DOHH2 (cell line): ENCODE measurements at regions not wholly inside any gene's neighbourhood (a gene's known extent, or its start where the extent isn't known, plus 50 kb on each side); places are given as distances from the start of the nearest gene placed in this dataset.

Experiments
- EZH2phosphoT487 ChIP-seq: fragments of 200-600 bp; sonication (generic); IDR thresholded peaks from 2 replicates; pipeline ENCODE4 v1.6.1; 2017; ENCODE audit warnings: borderline replicate concordance, mild to moderate bottlenecking, antibody characterized with exemption, low read length, moderate library complexity, mixed read lengths
- TF ChIP-seq, protein P1 (sequence below): fragments of 200-600 bp; sonication (generic); IDR thresholded peaks from one replicate; pipeline ENCODE4 v1.5.1; 2014; ENCODE audit warnings: antibody characterized with exemption, mild to moderate bottlenecking, low read depth, low read length; ENCODE audit not compliant: poor library complexity, severe bottlenecking

DNA sequence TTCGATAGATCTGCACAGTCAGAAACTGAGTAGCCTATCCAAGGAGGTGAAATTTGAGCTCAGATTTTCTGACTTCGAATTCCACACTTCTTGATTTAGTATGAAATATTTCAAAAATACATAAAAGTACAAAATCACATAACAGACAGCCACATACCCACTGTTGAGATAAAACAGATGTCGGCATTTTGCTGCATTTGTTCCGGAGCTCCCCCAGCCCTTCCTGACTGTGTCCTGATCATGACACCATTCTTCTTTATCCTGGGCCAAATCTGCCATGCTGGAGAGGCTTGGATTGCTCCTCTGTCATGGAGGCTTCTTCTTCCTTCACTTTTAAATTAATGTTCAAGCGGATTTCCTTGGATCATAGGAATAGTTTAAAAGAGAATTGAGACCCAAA is 124.2 kb upstream of the RBPJ start:
- TF ChIP-seq, protein P1, sequence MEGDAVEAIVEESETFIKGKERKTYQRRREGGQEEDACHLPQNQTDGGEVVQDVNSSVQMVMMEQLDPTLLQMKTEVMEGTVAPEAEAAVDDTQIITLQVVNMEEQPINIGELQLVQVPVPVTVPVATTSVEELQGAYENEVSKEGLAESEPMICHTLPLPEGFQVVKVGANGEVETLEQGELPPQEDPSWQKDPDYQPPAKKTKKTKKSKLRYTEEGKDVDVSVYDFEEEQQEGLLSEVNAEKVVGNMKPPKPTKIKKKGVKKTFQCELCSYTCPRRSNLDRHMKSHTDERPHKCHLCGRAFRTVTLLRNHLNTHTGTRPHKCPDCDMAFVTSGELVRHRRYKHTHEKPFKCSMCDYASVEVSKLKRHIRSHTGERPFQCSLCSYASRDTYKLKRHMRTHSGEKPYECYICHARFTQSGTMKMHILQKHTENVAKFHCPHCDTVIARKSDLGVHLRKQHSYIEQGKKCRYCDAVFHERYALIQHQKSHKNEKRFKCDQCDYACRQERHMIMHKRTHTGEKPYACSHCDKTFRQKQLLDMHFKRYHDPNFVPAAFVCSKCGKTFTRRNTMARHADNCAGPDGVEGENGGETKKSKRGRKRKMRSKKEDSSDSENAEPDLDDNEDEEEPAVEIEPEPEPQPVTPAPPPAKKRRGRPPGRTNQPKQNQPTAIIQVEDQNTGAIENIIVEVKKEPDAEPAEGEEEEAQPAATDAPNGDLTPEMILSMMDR: no peak
- TF ChIP-seq EZH2phosphoT487: no peak
